ENCODE measurements at regions not wholly inside any gene's neighbourhood (a gene's known extent, or its start where the extent isn't known, plus 50 kb on each side); places are given as distances from the start of the nearest gene placed in this dataset.

DNA sequence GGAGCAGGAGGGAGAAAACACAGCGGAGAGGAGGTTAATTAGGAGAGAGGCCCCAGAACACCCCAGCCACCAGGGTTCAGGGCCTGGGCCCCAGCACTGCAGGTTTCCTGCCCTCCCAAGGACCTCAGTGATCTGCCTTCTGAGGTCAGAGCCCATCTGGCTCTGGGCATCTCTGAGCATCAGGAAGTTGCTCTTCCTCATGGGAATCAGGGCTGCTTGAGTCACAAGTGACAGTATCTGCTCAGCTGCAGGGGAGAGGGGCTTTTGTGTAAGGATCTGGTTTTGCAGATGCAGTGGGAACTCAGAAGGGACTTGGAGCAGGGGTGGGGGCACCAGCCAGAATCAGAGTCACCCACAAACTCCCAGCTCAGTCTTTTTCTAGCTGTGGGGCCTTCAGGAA is 472.1 kb downstream of the PTPRU start:
- in situ Hi-C loops (cut with HindIII; ENCODE audit: extremely low pct_ligation_motif_present, low pct_unique_long_range_greater_than_20kb), result no loop called here
- POLR2A ChIA-PET, result no interaction called here
- ATAC-seq (no peak), FAIRE-seq (no peak), DNase-seq (ENCODE audit: low spot score) (no peak)
- no TSS peak for BruUV-seq (replicated peaks)
- intact Hi-C loops (cut with micrococcal nuclease; ENCODE audit: unreplicated experiment), result no loop called here
- H3K36me3 ChIP-seq (replicated peaks in 1 of 2; ENCODE audit: control insufficient read depth in 1 of 2, insufficient read depth in 2 of 2, low read length in 2 of 2), result no peaks in the 10 kb centered on the region
- no peak overlapping the region for H3K4me3 ChIP-seq (replicated peaks in 1 of 3; ENCODE audit: insufficient read depth in 1 of 3, low read depth in 2 of 3, low read length in 3 of 3)
- H3K9me3 ChIP-seq (ENCODE audit: low read length), result no peaks in the 10 kb centered on the region
- H3K27me3 ChIP-seq (ENCODE audit: control insufficient read depth in 1 of 2, insufficient read depth in 2 of 2, low read length in 2 of 2), result peaks cover 0 to 3% of the 10 kb centered on the region in 2 experiments; a peak in 1 of 5 replicates
- no peaks in the 10 kb centered on the region for H3K79me2 ChIP-seq (ENCODE audit: insufficient read depth, low read length)
- H3K9ac ChIP-seq (ENCODE audit: insufficient read depth, low read depth, low read length), result no peak overlapping the region
- H4K20me1 ChIP-seq (ENCODE audit: insufficient read depth, low read length), result no peaks in the 10 kb centered on the region
- H2AFZ ChIP-seq (ENCODE audit: low read length), result no peak overlapping the region
- H3K27ac ChIP-seq (ENCODE audit: extremely low read length, insufficient read depth, low read length), result no peak overlapping the region
- no peak overlapping the region for H3K4me2 ChIP-seq (ENCODE audit: low read depth, low read length)
- H3K4me1 ChIP-seq (ENCODE audit: insufficient read depth, low read length), result no peaks in the 10 kb centered on the region
- no peak for TF ChIP-seq PLRG1 (conservative IDR thresholded peaks at IDR 0.05)
- 87% methylated on average over 1 of the region's 1 CpG for WGBS (ENCODE audit: low lambda C conversion rate)
- CTCF ChIA-PET (ENCODE audit: low intra/inter-chr PET ratio, low total read pairs), result no interaction called here

DNA sequence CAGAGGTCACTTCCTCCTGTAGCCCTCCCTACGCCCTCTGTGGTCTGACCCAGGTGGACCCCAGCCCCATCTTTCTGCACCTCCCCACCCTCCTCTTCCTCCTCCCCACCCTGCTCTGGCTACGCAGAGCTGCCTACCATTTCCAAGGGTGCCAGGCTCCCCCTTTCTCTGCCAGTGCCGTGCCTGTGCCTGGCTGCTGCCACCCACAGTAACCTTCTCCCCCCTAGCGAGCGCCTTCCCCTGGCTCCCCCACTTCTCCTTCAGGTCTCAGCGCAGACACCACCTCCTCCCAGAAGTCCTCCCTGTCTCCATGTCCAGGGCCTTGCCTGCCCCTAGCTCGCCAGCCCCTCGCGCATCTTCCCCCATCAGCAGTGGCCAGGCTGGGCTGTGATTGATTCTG is 471.5 kb downstream of the PTPRU start:
- no peak for TF ChIP-seq IRF2 (CRISPR knock-in tag; IDR thresholded peaks at IDR 0.05)
- TF ChIP-seq MTF2 (CRISPR knock-in tag; IDR thresholded peaks at IDR 0.05; ENCODE audit: borderline replicate concordance), result no peak
- TF ChIP-seq WIZ (CRISPR knock-in tag; IDR thresholded peaks at IDR 0.05), result no peak
- TF ChIP-seq TBL1XR1 (IDR thresholded peaks at IDR 0.05; ENCODE audit: borderline replicate concordance, low read length, partially characterized antibody), result no peak
- TF ChIP-seq ZNF598 (CRISPR knock-in tag; IDR thresholded peaks at IDR 0.05; ENCODE audit: borderline replicate concordance), result no peak
- TF ChIP-seq ZBTB20 (CRISPR knock-in tag; IDR thresholded peaks at IDR 0.05; ENCODE audit: borderline replicate concordance, low read depth), result no peak
- TF ChIP-seq, protein P1, sequence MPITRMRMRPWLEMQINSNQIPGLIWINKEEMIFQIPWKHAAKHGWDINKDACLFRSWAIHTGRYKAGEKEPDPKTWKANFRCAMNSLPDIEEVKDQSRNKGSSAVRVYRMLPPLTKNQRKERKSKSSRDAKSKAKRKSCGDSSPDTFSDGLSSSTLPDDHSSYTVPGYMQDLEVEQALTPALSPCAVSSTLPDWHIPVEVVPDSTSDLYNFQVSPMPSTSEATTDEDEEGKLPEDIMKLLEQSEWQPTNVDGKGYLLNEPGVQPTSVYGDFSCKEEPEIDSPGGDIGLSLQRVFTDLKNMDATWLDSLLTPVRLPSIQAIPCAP (CRISPR knock-in tag; IDR thresholded peaks at IDR 0.05; ENCODE audit: low read depth), result no peak
- FAIRE-seq (no peak), DNase-seq (ENCODE audit: low spot score) (no peak), ATAC-seq (no peak)
- POLR2A ChIA-PET, result no interaction called here
- H3K9ac ChIP-seq (ENCODE audit: insufficient read depth, low read depth, low read length), result no peak overlapping the region
- no peak overlapping the region for H2AFZ ChIP-seq (ENCODE audit: low read length)
- H3K4me1 ChIP-seq (ENCODE audit: insufficient read depth, low read length), result no peaks in the 10 kb centered on the region
- H4K20me1 ChIP-seq (ENCODE audit: insufficient read depth, low read length), result no peaks in the 10 kb centered on the region
- no peaks in the 10 kb centered on the region for H3K9me3 ChIP-seq (ENCODE audit: low read length)
- H3K4me3 ChIP-seq (replicated peaks in 1 of 3; ENCODE audit: insufficient read depth in 1 of 3, low read depth in 2 of 3, low read length in 3 of 3), result no peak overlapping the region
- CTCF ChIA-PET (ENCODE audit: low intra/inter-chr PET ratio, low total read pairs), result no interaction called here
- BruUV-seq (replicated peaks), result no TSS peak
- H3K79me2 ChIP-seq (ENCODE audit: insufficient read depth, low read length), result no peaks in the 10 kb centered on the region
- intact Hi-C loops (cut with micrococcal nuclease; ENCODE audit: unreplicated experiment) (no loop called here), in situ Hi-C loops (cut with HindIII; ENCODE audit: extremely low pct_ligation_motif_present, low pct_unique_long_range_greater_than_20kb) (no loop called here)
- WGBS (ENCODE audit: low lambda C conversion rate), result 63% methylated on average over 9 of the region's 9 CpGs
- H3K27me3 ChIP-seq (ENCODE audit: control insufficient read depth in 1 of 2, insufficient read depth in 2 of 2, low read length in 2 of 2), result peaks cover 0 to 3% of the 10 kb centered on the region in 2 experiments; a peak in 1 of 5 replicates
- H3K36me3 ChIP-seq (replicated peaks in 1 of 2; ENCODE audit: control insufficient read depth in 1 of 2, insufficient read depth in 2 of 2, low read length in 2 of 2), result no peaks in the 10 kb centered on the region
- H3K4me2 ChIP-seq (ENCODE audit: low read depth, low read length), result no peak overlapping the region
- H3K27ac ChIP-seq (ENCODE audit: extremely low read length, insufficient read depth, low read length), result no peak overlapping the region
